AG08396 (cell line): ENCODE measurements at regions not wholly inside any gene's neighbourhood (a gene's known extent, or its start where the extent isn't known, plus 50 kb on each side); places are given as distances from the start of the nearest gene placed in this dataset.
"Not testable (repeated sequence)": the region's sequence is repeated elsewhere in the genome, so short reads cannot be mapped to it uniquely, and the experiment has no call there.

Source experiments
- DNase-seq: peaks from one replicate; pipeline ENCODE4 v3.0.0; 2012; ENCODE audit warnings: low spot score, mixed read lengths

- no peak for DNase-seq
Observed at GRCh38 chr3:31290046-31290445, 242.7 kb upstream of the STT3B start.

DNA sequence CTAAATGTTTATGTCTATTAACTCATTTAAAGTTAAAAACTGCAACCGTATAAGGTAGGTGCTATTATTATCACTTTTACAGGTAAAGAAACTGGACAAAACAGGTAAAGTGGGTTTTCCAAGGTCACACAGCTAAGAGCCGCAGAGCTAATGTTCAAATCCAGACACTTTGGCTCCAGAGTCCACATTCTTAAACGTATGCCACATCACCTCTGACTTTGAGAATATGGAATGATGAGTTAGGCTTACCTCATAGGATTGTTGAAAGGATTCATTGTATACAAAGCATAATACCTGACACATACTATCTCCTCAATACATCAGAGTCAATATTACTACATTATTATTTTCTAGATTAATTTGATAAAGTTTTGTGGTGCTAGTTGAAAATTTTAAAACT, 240.9 kb upstream of the STT3B start:
- DNase-seq = no peak

GRCh38 chr3:31294430-31295149, 238.1 kb upstream of the STT3B start:
- no peak for DNase-seq

GRCh38 chr3:31295150-31295765, 237.5 kb upstream of the STT3B start:
- no peak for DNase-seq

- DNase-seq = no peak
Observed at GRCh38 chr3:31297726-31298298, 234.9 kb upstream of the STT3B start.

DNA sequence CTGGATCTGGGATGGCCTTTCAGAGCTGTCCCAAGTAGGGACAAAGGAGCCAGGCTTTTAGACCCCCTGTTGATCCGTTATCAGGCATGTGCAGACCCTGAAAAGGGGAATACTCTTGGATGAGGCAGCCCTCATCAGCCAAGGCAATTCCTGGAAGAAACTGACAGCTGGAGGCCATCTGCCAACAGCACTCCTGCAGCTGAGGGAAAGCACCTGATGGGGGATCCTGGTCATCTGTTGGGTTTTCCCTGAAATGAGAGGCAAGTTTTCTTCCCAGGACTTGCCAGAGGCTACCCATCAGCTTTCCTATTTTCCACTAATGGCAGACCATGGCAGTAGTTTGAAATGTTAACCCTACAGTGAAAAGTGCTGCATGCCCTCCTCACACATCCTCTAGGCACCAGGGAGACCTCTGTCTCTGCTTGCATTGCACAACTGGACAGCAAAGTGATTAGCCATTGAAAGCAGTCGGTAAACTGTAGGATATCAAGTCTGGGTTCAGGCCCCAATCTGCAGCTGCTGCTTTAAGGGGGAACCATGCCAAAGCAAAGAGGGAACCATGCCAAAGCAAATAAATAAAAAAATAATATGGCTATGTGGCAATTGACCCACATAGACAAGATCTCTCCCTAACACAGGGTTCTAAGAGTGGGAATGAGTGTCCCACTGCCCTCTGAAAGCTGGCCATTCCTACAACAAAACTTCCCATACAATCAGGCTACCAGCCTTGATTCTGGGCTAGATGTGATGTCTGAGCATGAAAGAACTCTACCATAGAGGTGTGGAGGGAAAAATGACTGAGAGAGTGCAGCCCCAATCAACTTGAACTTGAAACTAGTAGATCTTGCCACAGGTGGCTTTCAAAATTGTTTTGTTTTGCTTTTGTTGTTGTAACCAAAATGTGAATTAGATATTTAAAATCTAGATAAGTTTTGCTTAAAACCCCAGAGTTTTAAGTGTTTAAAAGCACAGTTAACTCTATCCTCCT, 232.0 kb upstream of the STT3B start:
- DNase-seq = no peak

DNA sequence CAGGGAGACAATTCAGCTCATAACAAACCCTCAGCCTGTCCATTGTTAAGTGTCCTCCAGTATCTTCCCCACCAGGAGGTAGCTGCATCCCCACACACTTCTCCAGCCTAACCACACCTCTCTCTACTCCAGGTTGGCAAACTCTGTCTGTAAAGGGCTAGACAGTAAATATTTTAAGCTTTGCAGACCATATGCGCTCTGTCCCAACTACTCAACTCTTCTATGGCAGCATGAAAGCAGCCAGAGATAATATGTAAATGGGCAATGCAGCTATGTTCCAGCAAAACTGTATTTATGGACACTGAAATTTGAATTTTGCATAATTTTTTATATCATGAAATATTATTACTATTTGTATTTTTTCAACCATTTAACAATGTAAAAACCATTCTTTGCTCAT, 230.4 kb upstream of the STT3B start:
- no peak for DNase-seq

DNA sequence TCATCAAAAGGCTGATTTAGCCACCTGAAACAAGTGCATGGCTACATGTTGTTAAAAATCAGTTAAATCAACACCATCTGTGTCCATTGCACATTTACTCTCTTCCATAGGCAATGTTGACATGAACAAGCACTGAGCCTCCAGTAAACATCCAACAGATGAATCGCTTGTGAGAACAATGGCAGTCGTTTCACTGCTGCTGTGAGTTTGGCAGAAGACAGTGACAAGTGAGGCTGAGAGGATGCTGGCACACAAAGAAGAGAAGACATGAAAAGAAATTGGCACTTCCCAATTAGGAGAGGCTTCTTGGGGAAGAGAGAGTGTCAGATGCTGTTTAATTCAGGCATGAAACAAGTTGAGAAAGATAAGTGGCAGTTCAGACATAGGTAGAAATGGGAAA, 227.4 kb upstream of the STT3B start:
- DNase-seq = no peak

- no peak for DNase-seq
Observed at GRCh38 chr3:31307131-31307785, 225.5 kb upstream of the STT3B start.

DNA sequence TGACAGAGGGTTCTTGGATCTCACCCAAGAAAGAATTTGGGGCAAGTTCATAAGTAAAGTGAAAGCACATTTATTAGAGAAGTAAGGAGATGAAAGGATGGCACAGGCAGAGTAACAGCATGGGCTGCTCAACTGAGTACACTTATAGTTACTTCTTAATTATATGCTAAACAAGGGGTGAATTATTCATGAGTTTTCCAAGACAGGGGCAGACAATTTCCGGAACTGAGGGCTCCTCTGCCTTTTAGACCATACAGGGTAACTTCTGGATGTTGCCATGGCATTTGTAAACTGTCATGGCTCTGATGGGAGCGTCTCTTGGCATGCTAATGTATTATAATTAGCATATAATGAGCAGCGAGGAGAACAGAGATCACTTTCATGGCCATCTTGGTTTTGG, 221.2 kb upstream of the STT3B start:
- DNase-seq = no peak

GRCh38 chr3:31312400-31312799, 220.3 kb upstream of the STT3B start:
- no peak for DNase-seq

DNA sequence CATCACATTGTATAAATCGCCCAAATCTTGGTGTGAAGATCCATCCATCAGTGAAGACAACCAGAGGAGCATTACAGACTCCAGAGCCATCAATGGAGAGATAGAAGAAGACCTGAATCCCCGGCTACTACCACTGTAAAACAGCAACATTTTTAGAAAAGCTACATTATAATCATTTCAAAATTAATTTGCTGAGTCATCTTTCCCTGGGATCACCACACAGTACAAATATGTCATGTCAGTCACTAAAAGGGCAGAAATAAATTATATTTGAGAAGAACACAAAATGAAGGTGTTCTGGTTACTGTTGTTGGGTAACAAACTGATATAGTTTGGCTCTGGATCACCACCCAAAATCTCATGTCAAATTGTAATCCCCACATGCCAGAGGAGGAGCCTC, 218.5 kb upstream of the STT3B start:
- DNase-seq = no peak

DNA sequence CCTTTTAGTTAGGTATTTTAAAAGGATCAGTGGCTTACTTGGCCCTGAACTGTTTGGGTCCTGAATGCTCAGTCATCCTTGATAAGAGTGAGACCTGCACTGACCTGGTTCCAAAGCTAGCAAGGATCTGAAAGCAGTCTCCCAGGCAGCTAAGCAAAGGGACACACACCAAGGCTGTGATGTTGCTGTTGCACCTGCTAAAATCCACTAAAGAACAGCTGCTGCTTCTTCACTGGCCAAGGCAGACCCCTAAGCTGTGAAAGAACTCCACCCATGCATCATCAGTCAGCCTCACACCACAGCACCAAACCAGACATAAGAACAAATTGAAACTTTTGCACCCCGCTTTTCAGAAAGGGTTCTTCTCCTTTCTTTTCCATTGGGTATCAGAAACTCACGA, 213.4 kb upstream of the STT3B start:
- no peak for DNase-seq

DNA sequence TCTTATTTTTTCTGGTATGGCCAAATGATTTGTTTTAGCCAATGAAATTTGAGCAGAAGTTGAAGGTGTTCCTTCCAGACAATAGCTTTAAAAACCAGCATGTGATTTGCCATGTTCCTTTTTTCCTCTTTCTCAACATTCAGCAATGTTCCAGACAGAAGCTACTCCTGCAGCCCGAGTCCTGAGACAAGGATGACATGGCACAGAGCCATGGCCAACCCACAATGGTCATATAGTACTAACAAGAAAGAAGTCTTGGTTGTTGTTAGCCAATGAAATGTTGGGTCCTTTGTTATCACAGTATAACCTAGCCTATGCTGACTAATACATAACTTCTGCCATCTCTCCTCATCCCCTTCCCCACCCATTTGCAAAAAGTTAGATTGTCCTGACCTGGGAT, 211.1 kb upstream of the STT3B start:
- no peak for DNase-seq

DNA sequence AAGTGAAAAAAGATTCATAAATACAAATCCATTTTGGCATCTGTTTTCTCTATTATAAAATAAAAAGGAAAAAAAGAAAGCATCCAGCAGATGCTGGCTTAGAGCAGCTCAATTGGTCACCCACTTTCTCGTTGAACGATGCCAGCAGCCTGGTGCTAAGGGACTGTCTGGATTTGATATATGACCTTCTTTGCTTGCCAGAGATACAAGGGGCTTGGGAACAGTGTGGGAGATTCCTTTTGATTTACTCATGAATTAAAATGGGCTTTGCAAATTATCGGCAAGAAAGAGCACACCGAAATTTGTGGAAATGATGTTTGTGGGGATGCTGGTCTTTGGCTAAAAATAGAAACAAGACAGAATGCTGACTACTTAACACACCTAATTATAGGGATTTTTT, 210.3 kb upstream of the STT3B start:
- DNase-seq = no peak

- not testable (repeated sequence) for DNase-seq
Observed at GRCh38 chr3:31327826-31328357, 204.8 kb upstream of the STT3B start.

DNA sequence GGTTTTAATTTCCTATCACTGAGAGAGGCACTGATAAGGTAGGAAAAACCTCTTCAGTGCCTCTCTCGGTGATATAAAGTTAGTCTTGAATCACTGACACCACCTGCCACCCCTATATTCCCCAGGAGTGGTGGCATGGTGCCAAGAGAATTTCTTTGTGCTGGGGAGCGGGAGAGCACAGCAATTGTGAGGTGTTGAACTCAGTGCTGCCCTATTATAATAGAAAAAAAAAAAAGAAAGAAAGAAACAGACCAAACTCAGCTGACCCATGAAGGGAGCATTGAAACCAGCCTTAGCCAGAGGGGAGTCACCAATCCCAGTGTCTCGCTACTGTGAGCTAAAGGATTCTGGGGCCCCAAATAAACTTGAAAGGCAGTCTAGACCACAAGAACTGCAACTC, 201.4 kb upstream of the STT3B start:
- DNase-seq = no peak

- DNase-seq = no peak
Observed at GRCh38 chr3:31341130-31341529, 191.6 kb upstream of the STT3B start.

DNA sequence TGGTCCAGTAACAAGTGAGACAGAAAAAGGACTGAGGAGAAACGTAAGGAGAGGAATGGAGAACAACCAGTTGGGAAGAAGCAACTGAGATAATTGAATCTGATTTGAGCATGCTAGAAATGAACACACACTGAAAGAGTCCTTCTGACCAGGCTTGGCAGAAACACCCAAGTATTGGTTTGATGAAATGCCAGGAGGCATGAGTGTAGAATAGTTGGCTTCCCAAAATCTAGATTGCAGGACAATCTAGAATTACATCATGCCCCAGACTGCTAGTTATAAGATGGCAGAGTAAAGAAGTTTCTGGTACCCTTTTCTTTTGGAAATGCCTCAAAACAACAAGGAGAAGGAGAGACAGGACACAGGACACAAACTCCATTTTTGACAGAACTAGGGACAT, 189.7 kb upstream of the STT3B start:
- peak; percentile 14 for DNase-seq

DNA sequence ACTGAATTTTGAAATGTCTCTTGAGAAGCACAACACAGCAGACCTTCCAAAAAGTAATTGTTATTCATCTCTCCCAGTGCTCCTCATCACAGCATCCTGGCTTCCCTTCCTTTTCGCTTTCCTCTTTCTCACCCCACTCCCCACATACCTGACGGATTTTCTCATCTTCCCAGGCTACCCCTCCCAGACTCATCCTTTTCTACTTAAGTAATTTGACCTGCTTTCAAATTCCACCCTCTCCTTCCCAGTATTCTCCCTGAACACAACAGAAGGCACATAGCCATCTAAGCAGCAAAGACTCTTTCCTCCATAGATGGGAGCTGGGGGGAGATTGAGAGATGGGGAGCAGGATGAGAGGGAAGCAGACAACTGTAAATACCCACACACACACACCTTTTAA, 187.1 kb upstream of the STT3B start:
- no peak for DNase-seq

- DNase-seq = no peak
Observed at GRCh38 chr3:31346542-31346979, 186.2 kb upstream of the STT3B start.
